DMS153 treated with DMSO at 0.1 percent for 48 hours (cell line): ENCODE measurements at regions not wholly inside any gene's neighbourhood (a gene's known extent, or its start where the extent isn't known, plus 50 kb on each side); places are given as distances from the start of the nearest gene placed in this dataset.

Experiments used
- DNase-seq: peaks from one replicate; lab custom pipeline; 2025; ENCODE audit not compliant: unreplicated experiment; lab: John Stamatoyannopoulos, UW

DNA sequence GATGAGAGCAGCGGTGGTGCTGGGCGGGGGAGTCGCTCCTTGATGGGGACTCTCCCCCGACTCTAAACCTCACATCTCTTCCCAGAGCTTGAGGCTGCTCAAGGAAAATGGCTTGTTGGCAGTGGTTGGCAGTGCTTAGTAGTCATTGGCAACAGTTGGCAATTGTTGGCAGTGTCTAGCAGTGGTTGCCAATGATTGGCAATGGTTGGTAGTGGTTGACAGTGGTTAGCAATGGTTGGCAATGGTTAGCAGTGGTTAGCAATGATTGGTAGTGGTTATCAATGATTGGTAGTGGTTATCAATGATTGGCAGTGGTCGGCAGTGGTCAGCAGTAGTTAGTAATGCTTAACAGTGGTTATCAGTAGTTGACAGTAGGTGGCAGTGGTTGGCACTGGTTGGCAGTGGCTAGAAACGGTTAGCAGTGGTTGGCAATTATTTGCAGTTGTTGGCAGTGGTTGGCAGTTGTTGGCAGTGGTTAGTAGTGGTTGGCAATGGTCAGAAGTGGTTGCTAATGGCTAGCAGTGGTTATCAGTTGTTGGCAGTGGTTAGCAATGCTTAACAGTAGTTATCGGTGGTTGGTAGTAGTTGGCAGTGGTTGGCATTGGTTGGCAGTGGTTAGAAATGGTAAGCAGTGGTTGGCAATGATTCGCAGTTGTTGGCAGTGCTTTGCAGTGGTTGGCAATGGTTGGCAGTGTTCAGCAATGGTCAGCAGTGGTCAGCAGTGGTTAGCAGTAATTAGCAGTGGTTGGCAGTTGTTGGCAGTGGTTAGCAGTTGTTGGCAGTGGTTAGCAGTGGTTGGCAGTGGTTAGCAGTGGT is 85.4 kb upstream of the OTOS start:
- DNase-seq: no peak

DNA sequence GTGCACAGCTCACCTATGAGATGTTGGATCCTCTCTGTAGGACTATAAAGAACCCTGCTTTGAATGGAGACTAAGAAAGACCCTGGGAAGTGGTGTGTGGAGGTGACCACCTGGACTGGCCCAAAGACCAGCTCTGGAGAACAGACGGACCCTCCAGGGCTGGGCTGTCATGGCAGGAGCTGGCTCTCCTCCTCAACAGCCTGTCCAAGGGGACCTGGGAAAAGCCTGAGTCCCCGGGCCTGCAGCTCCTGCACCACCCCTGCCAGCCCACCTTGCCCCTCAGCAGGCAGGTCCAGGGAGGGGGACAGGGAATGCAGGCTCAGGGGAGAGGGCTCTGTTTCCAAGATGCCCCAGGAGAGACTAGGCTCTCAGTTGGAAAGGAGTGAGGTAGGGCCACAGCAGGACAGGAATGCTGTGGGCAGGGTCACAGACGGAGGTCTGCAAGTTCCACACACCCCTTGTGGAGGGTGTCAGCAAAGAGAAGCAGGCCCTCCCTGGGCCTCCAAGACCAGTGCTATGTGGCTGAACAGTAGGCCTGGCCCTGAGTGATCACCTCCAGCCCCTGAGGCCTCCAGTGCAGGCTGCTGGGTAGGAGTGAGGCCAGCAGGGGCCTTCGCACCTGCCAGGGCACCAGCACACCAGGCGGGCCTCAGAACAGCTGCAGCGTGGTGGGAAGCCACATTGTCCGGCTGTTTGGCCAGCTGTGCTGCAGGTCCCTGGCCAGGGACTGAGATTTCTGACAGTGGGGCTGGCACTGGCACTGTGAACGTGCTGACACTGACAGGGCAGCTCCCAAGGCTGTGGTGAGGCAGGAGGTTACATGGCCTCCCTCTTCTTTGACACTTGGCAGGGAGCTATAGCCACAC is 86.4 kb upstream of the OTOS start:
- no peak for DNase-seq

DNA sequence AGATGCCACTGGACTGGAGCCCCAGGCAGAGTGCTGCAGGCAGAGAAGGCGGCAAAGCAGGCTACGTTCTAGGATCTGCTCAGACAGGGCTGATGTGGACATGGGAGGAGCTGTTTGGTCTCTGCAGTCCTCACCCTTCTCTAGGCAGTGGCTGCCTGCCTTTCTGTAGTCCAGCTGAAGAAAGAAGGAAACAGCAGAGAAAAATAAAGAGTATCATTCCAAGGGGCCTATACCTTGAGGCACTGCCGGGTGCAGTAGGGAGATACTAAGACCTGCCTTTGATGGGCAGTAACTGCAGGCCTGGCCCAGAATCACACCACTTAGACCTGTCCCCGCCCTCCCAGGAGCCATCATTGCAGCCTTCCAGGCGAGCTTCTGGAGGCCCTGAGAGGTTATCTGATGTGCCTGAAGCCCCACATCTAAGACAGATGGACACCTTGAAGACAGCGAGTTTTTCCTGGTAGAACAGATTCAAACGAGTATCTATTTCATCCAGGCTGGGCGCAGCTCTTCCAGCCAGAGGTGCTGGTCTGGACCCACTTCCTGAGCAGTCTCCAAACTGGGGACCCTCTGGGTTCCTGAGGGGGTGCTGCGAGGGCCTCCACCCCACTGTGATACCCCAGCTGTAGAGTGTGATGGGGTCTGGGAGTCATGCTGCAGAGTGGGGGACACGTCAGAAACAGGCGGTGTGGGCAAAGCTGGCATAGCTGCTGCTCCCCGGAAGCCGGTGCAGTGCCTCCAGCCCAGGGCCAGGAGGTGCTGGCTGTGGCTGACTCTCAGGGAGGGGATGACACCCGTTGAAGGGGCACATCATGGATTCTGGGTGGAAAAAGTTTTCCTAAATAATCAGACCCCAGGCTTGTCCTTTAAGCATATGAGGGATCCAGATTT is 87.3 kb upstream of the OTOS start:
- DNase-seq: no peak

DNA sequence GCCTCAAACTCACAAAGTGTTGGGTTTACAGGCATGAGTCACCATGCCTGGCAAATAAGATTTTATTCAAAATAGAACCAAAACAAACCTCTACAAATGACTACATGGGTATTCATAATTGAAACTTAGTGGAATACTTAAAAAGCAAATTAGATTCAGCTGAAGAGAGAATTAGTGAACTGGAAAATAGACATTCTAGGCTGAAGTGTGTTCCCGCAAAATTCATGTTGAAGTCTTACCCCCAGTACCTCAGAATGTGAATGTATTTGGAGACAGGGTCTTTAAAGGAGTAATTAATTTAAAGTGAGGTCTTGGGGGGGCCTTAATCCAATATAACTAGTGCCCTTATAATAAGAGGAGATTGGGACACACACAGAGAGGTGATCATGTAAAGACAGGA is 88.5 kb upstream of the OTOS start:
- DNase-seq: no peak

DNA sequence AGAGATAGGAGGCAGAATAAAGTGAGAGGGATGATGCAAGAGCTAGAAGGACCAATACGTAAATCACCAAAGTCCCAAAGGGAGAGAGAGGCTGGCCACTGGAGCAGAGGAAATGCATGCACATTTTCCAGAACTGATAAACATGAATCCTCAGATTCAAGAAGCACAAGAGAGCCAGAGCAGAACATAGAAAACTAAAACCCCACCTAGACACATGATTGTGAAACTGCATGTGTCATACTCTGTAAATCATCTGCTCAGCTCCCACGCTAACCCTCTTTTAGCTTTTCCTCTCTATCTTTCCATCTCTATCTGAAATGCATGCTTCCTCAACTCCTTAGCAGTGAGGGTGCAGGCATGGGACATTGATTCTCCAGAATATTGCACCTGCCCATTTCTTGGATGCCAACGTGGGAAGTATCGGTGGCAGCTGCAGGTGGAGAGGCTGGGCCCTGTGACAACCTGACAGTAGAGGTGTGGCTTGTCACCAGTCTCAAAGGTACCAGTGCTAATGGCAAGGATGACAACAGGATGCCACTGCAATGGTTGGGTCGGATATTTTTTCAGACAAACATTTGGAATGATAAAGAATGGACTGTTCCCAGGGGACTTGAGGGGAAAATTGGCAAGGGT is 89.3 kb upstream of the OTOS start:
- DNase-seq: no peak

DNA sequence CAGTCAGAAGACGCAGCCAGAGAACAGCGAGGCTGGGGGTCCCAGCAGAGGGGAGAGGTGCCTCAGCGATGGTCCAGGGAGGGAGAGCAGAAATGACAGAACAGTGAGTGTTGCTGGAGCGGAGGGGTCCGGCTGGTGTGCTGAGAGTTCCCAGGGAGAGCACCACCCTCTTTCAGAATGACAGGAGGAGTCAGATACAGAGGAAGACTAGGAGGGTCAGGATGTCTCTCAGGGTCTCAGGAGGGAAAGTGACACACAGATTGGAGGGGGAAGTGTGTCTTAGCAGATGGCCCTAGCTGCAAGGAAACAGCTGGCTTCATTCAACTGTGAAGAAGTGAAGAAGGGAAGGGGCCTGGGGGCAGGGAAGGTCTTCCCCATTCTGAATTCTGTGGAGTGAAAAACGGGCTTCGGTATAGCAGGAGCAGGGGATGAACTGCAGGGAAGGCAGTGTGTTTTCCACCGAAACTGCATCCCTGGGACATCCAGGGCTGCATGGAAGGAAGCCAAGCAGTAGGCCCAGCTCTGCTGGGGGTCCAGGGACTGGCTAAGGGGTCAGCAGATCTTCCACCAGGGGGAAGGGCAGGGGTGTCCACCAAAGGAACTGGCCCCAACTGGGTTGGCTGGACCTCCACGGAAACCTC is 90.0 kb upstream of the OTOS start:
- DNase-seq: no peak

DNA sequence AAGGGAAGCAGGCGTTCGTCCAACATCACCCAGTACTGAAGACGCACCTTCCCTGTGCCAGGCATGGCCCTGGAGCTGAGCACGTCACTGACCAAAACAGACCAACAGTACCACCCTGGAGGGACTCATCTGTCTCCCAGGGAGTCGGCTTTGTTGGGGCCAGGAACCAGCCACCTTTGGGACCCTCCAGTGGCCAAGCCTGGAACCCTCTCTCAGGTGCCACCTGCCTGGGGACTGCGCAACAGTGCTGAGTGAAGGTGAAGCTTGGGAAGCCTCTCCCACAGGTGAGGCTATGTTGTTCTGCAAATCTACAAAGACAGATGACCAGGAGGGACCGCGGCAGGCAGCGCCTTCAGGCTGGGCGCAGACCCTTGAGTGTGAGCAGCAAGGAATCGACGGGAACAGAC is 91.4 kb upstream of the OTOS start:
- DNase-seq: no peak

DNA sequence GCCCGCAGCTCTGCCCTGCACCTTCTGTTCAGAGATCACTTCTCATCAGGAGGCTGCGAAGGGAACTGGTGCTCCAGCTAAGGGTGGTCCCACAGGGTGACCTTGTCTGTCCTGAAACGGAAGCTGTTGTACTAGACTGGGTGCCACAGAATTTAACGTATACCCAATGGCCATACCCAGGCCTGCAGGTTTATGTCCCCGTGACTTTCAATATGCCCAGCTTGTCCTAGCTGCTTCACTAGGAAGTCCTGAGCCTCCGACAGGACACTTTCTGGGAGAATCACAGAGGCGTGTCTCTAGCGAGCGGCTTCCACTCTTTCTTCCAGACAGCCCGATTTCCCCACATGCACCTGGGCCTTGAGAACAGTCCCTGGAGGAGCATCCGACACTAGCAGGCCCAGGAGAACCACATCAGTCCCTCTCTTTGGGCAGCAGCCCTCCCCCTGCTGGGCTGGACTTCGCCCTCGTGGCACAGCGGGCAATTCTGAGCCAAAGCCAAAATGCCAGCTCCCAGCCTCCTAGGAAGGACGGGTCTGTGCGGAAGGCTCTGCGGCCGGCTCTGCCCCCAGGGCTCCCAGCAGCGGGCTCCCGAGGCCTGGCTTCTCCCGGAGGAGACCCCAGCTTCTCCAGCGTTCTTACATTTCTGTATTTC is 91.9 kb upstream of the OTOS start:
- no peak for DNase-seq

DNA sequence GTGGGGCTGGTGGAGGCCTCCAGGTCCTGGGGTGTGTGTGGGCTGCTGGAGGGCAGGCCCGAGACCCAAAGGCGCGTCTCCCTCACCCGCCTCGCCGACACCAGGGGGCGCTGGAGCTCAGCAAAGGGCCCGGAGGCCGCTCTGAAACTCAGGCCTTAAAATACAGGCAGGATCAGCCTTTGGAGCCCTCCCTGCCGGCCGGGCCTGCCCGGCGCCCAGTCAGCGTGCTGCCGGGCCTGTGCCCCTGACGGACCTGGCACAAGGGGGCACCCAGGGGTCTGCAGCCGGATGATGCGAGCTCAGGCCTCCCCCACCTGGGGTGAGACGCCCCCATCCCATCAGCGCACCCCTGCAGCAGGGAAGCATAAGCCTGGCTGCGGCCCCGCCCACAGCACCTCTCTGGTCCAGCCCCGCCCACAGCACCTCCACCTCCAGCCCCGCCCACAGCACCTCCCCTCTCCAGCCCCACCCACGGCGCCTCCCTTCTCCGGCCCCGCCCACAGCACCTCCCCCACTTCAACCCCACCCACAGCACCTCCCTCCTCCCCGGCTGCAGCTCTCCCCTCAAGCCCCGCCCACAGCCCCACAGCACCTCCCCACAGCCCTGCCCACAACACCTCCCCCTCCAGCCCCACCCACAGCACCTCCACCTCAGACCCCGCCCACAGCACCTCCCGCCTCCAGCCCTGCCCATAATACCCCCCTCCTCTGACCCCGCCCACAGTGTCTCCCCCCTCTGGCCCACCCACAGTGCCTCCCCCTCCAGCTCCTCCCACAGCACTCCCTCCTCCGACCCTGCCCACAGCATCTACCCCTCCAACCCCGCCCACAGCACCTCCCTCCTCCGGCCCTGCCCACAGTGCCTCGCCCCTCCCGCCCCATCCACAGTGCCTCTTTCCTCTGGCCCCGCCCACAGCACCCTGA is 92.8 kb upstream of the OTOS start:
- peak; percentile 77 for DNase-seq

DNA sequence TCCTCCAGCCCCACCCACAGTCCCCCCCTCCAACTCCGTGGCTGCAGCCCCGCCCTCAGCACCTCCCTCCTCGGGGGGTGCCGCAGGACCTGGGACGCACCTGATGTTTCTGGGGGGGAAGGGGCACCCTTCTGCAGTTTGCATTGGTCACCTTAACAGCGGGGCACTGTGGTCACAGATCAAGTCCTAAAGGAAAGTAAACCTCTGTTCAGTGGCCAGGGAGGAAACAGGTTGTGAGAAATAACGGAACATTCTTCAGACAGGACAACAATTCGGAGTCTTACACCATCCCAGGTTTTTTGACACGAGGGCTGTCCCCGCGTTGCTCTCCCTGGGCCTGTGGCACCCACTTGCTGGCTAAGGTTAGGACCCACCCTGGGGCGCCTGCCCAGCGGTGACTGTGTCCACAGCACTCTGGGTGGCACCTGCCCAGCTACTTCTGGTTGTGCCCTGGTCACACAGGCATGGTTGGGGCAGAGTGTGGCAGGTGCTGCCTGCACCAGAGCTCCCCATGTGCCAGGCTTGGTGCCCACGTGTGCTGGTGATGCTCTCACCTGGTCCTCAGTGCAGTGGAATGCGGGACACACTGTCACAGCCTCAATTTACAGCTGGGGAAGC is 93.5 kb upstream of the OTOS start:
- no peak for DNase-seq

DNA sequence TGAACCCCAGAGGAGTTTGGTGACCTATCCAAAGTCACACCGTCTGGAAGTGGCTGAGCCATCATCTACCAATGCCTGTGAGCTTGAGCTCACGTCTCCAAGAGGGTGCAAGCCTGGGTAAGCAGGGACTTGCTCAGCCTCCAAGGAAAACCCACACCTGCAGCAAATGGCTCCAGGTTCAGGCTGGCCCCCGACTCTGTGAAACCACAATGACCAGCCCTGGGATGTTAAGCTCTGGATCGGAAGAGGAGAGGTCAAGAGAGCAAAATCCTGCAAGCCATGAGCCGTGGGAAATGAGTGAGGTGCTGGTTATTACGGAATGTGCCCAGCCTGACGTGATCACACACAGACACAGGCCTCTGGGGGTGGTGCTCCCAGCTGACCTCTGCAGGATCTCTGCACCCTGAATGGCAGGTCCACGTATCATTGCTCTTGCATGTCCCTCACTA is 94.1 kb upstream of the OTOS start:
- DNase-seq: no peak

DNA sequence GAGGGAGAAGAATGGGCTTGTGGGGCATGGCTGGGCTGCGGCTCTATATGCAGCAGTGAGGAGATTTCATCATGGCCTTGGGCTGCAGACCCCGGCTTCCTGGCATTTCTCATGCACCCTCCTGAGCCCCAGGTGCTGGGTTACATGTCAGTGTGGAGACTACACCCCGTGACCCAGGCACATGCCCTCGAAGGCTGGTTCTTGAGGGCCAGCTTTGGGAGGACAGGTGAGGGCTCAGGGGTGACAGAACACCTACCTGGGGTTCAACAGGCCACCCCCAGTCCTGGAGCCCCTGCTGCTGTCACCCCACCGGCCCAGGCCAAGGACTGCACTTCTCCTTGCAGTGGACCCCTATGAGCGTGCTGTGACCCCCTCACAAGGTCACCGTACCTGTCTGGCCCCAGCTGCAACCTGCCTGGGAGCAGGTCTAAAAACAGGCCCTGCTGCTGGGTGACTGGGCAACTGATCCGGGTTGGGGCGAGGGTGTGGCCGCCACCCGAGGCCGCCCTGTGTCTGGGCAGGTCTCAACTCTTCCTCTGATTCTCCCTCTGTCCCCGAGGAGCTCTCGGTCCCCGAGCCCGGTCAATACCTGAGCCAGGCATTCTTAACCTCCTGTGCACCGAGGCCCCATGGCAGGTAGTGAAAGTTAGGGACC is 94.8 kb upstream of the OTOS start:
- no peak for DNase-seq

DNA sequence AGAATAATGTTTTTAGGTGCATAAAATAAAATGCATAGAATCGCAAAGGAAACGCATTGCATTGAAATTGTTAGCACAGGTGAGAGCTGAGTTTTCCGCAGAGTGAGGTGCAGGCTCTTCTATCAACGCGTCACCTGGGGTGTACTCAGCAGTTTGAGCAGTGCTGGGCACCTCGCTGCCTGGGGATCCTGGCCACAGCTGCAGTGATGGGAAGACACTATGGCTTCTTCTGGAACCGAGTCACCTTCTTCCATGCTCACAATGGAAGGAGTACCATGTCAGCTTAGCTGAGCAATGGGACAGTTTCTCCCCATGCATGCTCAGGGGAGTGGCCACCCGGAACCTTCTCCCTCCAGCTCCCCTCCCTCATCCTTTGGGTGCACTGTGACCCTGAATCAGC is 95.4 kb upstream of the OTOS start:
- DNase-seq: no peak

DNA sequence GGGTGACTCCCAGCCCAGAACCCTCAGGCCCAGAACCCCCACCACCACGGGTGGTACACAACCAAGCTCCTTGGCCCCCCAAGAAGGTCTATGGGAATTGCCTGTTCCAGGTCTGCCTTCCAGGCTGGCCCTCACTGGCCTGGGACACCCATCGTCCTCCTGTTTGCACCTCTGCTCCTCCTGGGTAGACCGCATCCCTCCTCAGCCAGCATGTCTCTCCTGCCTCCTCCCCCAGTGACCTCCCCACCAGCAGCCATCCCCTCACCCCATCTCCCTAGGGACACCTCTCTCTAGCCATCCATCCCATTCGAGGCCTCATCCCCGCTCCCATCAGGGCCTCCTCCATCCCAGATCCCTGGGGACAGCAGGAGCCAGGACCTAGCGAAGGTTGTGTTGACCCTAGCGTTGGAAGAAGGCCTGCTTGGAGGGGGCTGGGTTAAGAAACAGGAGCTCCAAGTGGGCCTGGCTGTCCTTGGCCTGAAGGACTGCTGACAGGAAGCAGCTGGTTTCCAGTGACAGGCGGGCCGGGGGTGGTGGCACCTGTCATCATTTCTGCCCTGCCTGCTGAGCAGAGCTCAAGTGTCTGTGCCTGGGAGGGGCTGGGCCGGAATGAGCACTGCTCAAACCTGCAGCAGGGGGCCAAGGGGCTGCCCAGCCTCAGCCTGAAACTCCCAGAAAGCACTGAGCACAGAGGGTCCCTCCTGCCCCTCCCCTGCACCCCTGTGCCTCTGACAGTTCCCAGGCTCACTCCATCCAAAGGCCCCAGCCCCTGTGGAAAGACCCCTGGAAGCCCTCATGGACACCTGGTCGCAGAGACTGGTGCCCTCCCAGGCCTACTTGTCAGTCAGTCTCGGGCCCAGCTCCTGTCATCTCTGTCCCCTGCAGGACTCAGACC is 96.0 kb upstream of the OTOS start:
- DNase-seq: peak; percentile 46

DNA sequence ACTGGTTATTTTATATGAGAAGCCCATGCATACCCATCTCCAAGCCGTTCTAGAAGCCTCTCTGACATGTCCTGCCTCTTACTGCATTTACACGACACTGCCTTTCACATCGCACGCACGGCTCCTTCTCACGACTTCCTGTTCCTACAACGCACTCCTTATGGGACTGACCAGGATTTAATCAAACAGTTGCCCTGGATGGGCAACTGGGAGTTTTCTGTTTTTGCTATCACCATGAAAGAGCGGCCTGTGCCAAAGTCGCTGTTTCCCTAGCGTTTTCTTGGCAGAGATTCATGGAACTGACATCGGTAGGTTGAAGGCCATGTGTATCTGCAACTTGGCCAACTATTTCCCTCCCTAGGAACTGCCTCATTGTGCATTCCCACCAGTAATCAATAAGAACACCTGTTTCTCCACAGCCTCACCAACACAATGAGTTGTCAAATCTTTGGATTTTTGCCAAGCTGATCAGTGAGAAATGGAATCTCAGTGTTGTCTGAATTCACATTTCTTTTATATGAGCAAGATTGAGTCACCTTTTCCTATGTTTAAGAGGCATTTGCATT is 97.2 kb upstream of the OTOS start:
- DNase-seq: peak; percentile 3

DNA sequence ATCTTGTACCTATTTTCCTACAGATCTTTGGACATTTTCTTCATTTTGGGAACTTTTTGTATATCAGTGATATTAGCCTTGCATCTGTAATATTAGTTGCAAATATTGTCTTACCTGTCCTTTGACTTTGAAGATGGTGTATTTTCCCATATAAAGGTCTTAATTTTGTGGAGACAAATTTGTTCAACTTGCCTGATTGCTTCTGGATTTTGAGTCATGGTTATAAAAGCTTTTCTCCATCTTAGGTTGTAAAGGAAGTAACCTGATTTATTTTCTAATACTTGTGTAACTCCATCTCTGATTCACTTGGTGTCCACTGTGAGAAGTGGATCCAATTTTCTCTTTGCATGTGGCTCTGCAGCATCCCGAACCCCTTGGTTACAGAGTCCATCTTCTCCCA is 97.7 kb upstream of the OTOS start:
- no peak for DNase-seq
